Right lobe of liver (tissue), 4 donors: ENCODE measurements at regions not wholly inside any gene's neighbourhood (a gene's known extent, or its start where the extent isn't known, plus 50 kb on each side); places are given as distances from the start of the nearest gene placed in this dataset.

Experiments used
- POLR2A ChIP-seq: fragments of 450-650 bp; IDR thresholded peaks from one replicate; pipeline ENCODE4 v1.6.1; 2017; ENCODE audit warnings: antibody characterized with exemption, mild to moderate bottlenecking
- TF ChIP-seq, protein P1 (sequence below), 4 donors: fragments of 200-600 bp in 3 of 4; fragments of 450-650 bp in 1 of 4; IDR thresholded peaks; one replicate each; pipeline versions ENCODE4 v1.5.1 to v1.8.0; 2016 to 2022; ENCODE audit warnings: antibody characterized with exemption in 4 of 4, mild to moderate bottlenecking in 2 of 4
- donor health status: DM: no; HTN: no; CAD: no.
- donor health status: DM: no; HTN: no; CAD: no.
- donor health status: DM: no; HTN: yes; CAD: no.

DNA sequence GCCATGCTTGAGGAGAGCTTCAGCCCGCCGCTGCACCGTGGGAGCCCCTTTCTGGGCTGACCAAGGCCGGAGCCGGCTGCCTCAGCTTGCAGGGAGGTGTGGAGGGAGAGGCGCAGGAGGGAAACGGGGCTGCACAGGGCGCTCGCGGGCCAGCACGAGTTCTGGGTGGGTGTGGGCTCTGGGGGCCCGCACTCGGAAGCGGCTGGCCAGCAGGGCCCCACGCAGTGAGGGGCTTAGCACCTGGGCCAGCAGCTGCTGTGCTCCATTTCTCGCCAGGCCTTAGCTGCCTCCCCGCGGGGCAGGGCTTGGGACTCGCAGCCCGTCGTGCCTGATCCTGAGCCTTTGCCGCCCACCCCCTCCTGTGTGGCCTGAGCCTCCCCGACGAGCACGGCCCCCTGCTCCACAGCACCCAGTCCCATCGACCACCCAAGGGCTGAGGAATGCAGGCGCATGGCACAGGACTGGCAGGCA is 1554.0 kb downstream of the KCNT2 start:
- TF ChIP-seq, protein P1, sequence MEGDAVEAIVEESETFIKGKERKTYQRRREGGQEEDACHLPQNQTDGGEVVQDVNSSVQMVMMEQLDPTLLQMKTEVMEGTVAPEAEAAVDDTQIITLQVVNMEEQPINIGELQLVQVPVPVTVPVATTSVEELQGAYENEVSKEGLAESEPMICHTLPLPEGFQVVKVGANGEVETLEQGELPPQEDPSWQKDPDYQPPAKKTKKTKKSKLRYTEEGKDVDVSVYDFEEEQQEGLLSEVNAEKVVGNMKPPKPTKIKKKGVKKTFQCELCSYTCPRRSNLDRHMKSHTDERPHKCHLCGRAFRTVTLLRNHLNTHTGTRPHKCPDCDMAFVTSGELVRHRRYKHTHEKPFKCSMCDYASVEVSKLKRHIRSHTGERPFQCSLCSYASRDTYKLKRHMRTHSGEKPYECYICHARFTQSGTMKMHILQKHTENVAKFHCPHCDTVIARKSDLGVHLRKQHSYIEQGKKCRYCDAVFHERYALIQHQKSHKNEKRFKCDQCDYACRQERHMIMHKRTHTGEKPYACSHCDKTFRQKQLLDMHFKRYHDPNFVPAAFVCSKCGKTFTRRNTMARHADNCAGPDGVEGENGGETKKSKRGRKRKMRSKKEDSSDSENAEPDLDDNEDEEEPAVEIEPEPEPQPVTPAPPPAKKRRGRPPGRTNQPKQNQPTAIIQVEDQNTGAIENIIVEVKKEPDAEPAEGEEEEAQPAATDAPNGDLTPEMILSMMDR (IDR thresholded peaks at IDR 0.05): no peak
- no peak for TF ChIP-seq POLR2A
